ENCODE measurements at regions not wholly inside any gene's neighbourhood (a gene's known extent, or its start where the extent isn't known, plus 50 kb on each side); places are given as distances from the start of the nearest gene placed in this dataset.

DNA sequence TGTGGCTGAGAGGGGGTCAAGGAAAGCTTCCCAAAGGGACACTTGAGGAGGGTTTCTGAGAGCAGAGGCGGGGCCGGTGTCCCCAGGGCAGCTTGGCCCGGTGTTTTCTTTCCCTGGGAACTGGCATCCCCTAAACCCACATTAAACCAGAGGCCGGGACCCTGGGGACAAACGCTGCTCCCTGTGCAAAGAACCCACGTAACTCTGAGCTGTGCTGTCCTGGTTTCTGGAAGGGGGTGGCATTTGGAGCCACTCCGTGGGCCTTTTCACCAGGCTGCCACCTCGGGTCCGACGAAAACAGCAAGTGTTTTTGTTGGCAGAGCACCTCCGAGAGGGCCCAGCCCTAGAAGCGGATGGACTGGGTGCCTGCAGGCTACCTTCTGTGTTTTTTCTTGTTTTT is 100.2 kb upstream of the ANO1 start:
- no peak overlapping the region for H3K4me2 ChIP-seq (ENCODE audit: low read length)
- no peak overlapping the region for H3K4me3 ChIP-seq (ENCODE audit: low read length)
- H3K36me3 ChIP-seq (replicated peaks; ENCODE audit: low read depth, low read length): no peaks in the 10 kb centered on the region
- TF ChIP-seq EZH2phosphoT487 (IDR thresholded peaks at IDR 0.05; ENCODE audit: low read depth): no peak
- TF ChIP-seq, protein P1, sequence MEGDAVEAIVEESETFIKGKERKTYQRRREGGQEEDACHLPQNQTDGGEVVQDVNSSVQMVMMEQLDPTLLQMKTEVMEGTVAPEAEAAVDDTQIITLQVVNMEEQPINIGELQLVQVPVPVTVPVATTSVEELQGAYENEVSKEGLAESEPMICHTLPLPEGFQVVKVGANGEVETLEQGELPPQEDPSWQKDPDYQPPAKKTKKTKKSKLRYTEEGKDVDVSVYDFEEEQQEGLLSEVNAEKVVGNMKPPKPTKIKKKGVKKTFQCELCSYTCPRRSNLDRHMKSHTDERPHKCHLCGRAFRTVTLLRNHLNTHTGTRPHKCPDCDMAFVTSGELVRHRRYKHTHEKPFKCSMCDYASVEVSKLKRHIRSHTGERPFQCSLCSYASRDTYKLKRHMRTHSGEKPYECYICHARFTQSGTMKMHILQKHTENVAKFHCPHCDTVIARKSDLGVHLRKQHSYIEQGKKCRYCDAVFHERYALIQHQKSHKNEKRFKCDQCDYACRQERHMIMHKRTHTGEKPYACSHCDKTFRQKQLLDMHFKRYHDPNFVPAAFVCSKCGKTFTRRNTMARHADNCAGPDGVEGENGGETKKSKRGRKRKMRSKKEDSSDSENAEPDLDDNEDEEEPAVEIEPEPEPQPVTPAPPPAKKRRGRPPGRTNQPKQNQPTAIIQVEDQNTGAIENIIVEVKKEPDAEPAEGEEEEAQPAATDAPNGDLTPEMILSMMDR (IDR thresholded peaks at IDR 0.05; ENCODE audit: low read depth, low read length): no peak
- H3K9me3 ChIP-seq (ENCODE audit: insufficient read depth, low read length): no peaks in the 10 kb centered on the region
- no peaks in the 10 kb centered on the region for H3K4me1 ChIP-seq (ENCODE audit: low read length)
- H3K27me3 ChIP-seq (ENCODE audit: low read depth, low read length): peaks cover 15% of the 10 kb centered on the region; the same call in 1 of the 2 replicates
- no peaks in the 10 kb centered on the region for H3K79me2 ChIP-seq (ENCODE audit: low read length)
- no peak overlapping the region for H2AFZ ChIP-seq (ENCODE audit: low read depth, low read length)
- no peak overlapping the region for H3K9ac ChIP-seq (ENCODE audit: low read length)
- no peaks in the 10 kb centered on the region for H4K20me1 ChIP-seq (ENCODE audit: insufficient read depth, low read length)
- H3K27ac ChIP-seq (ENCODE audit: low read length): no peak overlapping the region

DNA sequence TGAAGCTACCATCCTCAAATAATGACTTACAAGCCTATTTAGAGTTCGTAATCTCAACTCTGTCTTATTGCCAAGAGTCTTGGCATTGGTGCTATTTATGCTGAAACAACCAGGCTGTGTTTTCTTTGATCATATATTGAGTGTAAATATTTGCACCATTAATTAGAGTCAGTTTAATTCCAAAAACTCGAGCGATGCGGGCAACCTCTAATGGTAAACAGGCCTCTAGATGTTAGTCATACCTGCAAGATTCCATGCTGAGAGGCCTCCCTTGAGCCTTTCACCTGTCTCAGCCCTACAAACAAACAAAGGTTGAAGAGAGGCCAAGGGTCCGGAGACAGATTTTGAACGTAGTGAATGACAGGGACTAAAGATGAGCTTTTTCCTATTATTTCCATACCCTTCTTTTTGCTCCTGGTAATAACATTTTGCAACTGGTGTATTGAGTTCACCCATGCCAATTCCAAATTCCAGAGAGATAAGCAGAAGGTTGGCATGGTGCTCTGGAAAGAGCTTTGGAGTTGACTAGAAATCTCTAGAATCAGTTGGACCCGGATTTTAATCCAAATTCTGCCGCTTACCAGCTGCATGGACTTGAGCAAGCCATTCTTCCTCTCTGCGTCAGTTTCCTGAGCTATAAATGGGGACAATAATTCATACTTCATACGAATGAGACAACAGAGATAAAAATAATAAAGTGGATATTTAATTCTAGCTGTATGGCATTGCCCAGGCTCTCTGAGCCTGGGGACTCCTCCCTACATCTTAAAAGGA is 99.1 kb upstream of the ANO1 start:
- TF ChIP-seq, protein P1 (IDR thresholded peaks at IDR 0.05; ENCODE audit: low read depth, low read length): no peak
- TF ChIP-seq EZH2phosphoT487 (IDR thresholded peaks at IDR 0.05; ENCODE audit: low read depth): no peak
- no peak overlapping the region for H3K4me2 ChIP-seq (ENCODE audit: low read length)
- no peak overlapping the region for H3K9ac ChIP-seq (ENCODE audit: low read length)
- H3K4me3 ChIP-seq (ENCODE audit: low read length): no peak overlapping the region
- no peaks in the 10 kb centered on the region for H4K20me1 ChIP-seq (ENCODE audit: insufficient read depth, low read length)
- H3K4me1 ChIP-seq (ENCODE audit: low read length): no peaks in the 10 kb centered on the region
- no peak overlapping the region for H2AFZ ChIP-seq (ENCODE audit: low read depth, low read length)
- no peaks in the 10 kb centered on the region for H3K79me2 ChIP-seq (ENCODE audit: low read length)
- H3K9me3 ChIP-seq (ENCODE audit: insufficient read depth, low read length): no peaks in the 10 kb centered on the region
- no peak overlapping the region for H3K27ac ChIP-seq (ENCODE audit: low read length)
- H3K27me3 ChIP-seq (ENCODE audit: low read depth, low read length): peaks cover 17% of the 10 kb centered on the region; the same call in 1 of the 2 replicates
- no peaks in the 10 kb centered on the region for H3K36me3 ChIP-seq (replicated peaks; ENCODE audit: low read depth, low read length)

DNA sequence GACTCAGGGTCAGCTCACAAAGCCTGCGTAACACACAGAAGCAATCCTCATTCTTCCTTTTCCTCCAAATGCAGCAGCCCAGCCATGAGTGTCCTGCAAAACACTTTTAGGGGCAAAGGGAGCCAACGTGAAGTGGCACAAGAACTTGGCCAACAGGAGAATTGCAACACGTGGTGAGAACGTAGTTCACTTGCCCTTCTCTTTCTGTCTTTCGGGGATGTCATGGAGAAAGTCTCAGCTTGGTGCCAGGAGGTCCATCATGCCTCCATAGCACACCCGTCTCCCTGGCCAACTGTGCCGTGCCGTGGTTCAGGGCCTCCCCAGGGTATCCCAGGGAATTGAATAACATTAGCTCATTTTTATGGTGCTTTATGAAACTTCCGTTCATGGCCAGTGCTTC is 98.5 kb upstream of the ANO1 start:
- Histone ChIP-seq H3K4me2 (ENCODE audit: low read length) (no peak overlapping the region), H3K4me1 (ENCODE audit: low read length) (no peaks in the 10 kb centered on the region), H3K27ac (ENCODE audit: low read length) (no peak overlapping the region), H4K20me1 (ENCODE audit: insufficient read depth, low read length) (no peaks in the 10 kb centered on the region), H2AFZ (ENCODE audit: low read depth, low read length) (no peak overlapping the region), H3K4me3 (ENCODE audit: low read length) (no peak overlapping the region), H3K9ac (ENCODE audit: low read length) (no peak overlapping the region), H3K9me3 (ENCODE audit: insufficient read depth, low read length) (no peaks in the 10 kb centered on the region), H3K36me3 (replicated peaks; ENCODE audit: low read depth, low read length) (no peaks in the 10 kb centered on the region), H3K27me3 (ENCODE audit: low read depth, low read length) (peaks cover 21% of the 10 kb centered on the region; the same call in 1 of the 2 replicates), H3K79me2 (ENCODE audit: low read length) (no peaks in the 10 kb centered on the region)
- no peak for TF ChIP-seq EZH2phosphoT487 (IDR thresholded peaks at IDR 0.05; ENCODE audit: low read depth)
- TF ChIP-seq, protein P1 (IDR thresholded peaks at IDR 0.05; ENCODE audit: low read depth, low read length): no peak

DNA sequence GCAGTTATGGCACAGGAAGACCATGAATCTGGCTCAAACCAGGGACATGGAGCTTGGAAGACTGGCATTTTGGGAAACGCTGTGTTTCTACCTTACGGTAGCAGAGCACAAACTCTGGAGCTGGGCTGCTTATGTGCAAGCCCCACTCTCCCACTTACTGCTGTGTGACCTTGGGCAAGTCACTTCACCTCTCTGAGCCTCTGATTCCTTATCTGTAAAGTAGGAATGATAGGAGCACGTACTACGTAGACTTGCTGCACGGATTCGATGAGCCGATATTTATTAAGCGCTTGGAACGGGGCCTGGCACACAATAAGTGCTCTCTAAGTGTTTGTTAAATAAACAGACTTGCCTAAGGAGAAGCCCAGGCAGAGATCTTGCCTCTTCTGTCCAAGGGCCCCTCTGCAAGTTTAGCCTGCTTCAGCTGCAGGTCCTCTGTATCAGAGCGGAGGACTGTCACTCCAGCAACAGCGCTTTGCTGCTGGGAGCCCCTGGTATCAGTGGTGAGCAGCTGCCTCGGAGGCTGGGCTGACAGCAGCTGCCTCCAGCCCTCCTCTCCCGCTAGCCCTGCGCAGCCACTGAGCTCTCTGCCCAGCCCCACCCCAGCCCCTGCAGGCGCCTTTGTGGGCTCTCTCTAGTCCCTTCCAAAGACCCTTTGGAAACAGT is 96.9 kb upstream of the ANO1 start:
- Histone ChIP-seq H3K79me2 (ENCODE audit: low read length) (no peaks in the 10 kb centered on the region), H3K9me3 (ENCODE audit: insufficient read depth, low read length) (no peaks in the 10 kb centered on the region), H3K27me3 (ENCODE audit: low read depth, low read length) (peaks cover 21% of the 10 kb centered on the region; the same call in 1 of the 2 replicates), H2AFZ (ENCODE audit: low read depth, low read length) (no peak overlapping the region), H3K4me2 (ENCODE audit: low read length) (no peak overlapping the region), H3K4me3 (ENCODE audit: low read length) (no peak overlapping the region), H3K27ac (ENCODE audit: low read length) (no peak overlapping the region), H4K20me1 (ENCODE audit: insufficient read depth, low read length) (no peaks in the 10 kb centered on the region), H3K36me3 (replicated peaks; ENCODE audit: low read depth, low read length) (no peaks in the 10 kb centered on the region), H3K9ac (ENCODE audit: low read length) (no peak overlapping the region), H3K4me1 (ENCODE audit: low read length) (no peaks in the 10 kb centered on the region)
- no peak for TF ChIP-seq EZH2phosphoT487 (IDR thresholded peaks at IDR 0.05; ENCODE audit: low read depth)
- TF ChIP-seq, protein P1 (IDR thresholded peaks at IDR 0.05; ENCODE audit: low read depth, low read length): no peak
